Retina (tissue), 1 donor: ENCODE measurements at regions not wholly inside any gene's neighbourhood (a gene's known extent, or its start where the extent isn't known, plus 50 kb on each side); places are given as distances from the start of the nearest gene placed in this dataset.

ENCODE experiments used
- DNase-seq: peaks from one replicate; pipeline ENCODE4 v3.0.0-alpha.2; 2016

DNA sequence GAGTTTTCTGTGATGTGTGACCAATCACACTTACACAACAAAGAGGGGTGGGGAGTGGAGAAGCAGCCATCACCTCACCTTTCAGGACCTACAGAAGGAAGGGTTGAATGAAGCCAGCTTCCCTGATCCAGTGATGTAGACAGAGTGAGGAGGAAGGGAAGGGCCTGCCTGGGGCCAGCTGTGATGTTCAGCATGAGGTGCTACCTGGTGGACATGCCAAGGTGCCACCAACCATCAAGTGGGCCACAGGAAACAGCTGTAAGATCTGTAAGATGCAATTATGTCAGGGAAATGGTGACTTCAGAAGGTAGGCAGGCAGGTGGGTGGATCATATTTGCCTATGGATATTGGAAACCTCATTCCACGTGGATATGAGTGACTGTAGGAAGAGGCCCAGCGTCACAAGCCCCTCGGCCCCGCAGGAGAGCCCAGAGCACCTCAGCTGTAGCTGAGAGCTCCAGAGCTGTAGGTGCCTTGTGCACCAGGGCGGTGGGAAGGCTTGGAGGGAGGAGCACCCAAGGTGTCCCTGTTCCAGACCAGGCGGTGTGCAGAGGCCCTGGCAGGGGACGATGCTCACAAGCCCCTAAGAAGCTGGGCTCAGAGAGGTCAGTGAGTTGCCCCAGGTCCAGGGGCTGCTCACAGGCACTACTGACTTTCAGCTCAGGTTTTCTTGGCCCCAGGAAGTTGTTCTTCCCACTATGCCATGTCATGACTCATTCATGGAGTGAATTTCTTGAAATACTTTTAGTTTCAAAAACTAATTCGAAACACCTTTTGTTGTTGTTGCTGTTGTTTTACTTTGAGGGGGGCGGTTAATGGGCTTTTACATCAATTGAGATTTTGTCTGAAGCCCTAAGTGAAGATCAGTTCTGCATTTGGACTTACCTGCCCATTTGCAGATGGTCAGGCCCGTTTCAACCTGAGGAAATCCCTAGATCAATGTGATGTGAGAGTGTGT, 94.2 kb upstream of the ALDH1A3 start:
- no peak for DNase-seq

DNA sequence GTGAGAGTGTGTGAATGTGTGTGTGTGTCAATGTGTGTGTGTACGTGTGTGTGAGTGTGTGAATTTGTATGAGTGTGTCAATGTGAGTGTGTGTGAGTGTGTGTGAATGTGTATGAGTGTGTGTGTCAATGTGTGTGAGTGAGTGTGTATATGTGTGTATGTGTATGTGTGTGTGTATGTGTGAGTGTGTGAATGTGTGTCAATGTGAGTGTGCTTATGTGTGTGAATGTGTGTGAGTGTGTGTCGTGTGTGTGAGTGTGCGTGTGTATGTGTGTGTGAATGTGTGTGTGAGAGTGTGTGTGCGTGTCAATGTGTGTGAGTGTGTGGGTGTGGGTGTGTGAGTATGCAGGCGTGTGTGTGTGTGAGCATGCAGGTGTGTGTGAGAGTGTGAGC, 93.5 kb upstream of the ALDH1A3 start:
- DNase-seq, result no peak

DNA sequence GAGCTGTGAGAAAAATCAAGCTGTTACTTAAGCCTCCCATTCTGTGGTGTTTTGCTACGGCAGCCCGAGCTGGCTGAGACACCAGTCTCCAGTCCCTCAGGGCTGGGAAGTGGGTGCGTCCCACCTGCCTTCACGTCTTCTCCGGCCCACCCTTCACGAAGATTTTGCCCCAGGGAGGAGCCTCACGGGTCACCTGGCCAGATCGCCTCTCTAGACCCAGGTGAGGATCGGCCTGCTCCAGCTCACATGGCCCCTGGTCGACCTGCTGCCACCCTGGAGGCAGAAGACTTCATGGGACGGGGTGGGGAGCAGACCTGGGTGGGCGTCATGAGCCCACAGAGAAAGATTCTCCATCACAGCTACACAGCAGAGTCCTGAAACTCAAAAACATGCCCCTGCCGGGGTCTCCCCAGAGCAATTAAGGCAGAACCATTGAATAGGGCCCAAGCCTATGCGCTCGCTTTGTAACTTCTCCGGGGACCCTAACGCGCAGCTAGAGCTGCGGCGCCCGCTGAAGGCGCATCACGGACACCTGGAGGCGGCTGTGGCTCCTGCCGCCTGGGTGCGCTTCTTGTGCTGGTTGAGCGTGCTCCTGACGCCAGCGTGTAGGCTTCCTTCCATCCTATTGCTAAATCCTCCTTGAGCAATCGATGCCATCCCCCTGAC, 92.6 kb upstream of the ALDH1A3 start:
- no peak for DNase-seq

DNA sequence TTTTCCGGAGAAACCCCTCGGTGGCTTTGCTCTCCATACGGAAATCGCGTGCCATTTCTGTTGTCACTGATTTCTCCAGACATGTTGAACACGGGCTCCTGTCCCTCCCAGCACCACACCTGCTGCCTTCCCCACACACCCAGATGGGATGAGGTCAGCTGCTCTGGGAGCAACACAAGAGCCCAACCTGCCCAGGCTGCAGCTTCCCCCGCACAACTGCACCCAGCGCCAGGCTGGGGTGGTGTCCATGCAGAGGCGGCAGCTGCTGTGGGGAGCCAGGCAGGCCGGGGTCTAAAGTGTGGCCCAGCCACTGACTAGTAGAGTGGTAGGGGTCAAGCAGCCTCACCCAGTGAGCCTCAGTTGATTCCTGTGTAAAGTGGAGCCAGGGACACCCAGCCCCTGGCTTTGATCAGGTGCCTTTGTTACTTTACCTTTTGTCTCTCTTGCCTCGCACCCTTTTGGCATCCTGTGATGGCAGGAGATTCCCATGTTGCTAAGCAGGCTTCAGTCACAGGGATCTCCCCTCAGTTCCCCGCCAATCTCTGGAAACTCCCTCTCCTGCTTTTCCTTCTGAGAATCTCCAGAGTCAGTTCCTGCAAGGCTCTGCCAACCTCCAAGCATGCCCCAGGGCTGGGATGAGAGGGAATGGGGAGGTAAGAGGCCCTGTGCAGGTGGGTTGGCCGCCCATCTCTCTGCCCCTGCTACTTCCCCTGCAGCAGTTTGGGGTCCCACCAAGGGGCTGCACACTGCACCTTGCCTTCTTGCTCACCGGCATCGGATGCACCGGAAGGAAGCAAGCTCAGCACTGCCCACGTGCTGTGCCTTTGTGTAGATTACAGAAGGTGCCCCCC, 91.8 kb upstream of the ALDH1A3 start:
- DNase-seq, result no peak

DNA sequence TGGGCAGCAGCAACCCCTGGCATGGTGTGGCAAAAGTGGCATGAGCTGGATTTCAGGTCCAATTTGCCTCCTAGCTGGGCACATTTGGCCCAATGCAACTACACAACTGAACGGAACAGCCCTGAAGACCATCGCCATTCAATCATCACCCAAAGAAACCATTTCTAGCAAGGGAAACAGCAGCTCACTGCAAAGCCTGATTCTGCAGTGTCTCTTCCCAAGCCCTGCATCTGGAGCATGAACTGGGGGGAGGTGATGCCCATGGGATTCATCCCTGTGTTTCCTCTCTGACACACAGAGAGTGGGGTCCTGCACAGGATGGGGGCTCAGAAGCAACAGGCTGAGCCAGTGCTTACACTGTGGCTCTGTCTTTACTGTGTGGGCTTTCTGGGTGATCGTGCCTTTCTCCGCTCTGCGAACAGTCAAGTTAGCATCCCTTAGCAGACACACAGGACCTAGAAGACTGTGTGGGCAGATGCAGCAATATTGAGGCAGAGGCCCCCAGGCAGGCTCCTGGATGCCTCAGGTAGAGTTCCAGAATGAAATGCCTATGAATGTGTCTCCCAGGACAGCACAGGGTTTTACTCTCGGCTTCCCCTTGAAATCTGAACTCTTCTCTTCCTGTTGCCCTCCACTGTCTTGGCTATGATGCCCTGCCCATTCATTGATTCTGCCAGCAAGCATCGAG, 91.1 kb upstream of the ALDH1A3 start:
- DNase-seq, result no peak

DNA sequence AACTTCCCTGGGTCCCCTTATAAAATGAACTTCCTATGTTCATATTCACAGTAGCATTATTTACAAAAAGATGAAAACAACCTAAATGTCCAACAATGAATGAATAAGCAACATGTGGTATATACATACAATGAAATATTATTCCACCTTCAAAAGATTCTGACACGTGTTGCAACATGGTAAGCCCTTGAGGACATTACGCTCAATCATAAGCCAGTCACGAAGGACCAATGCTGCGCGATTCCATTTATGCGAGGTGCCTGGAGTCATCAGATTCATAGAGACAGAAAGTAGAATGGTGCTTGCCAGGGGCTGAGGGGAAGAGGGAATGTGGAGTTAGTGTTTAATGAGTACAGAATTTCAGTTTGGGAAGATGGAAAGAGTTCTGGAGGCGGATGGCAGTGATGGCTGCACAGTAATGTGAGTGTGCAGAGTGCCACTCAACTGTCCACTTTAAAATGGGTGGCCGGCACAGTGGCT, 88.8 kb upstream of the ALDH1A3 start:
- no peak for DNase-seq

DNA sequence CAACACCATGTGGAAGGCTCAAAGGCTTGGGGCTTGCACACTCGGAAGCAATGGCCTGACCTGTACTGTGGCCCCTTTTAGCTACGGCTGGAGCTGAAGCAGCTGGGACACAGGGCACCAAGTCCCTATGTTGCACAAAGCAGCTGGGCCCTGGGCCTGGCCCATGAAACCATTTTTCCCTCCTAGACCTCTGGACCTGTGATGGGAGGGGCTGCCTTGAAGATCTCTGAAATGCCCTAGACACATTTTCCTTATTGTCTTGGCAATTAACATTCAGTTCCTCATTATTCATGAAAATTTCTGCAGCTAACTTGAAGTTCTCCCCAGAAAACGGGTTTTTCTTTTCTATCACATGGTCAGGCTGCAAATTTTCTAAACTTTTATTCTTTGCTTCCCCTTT, 85.6 kb upstream of the ALDH1A3 start:
- DNase-seq, result no peak

DNA sequence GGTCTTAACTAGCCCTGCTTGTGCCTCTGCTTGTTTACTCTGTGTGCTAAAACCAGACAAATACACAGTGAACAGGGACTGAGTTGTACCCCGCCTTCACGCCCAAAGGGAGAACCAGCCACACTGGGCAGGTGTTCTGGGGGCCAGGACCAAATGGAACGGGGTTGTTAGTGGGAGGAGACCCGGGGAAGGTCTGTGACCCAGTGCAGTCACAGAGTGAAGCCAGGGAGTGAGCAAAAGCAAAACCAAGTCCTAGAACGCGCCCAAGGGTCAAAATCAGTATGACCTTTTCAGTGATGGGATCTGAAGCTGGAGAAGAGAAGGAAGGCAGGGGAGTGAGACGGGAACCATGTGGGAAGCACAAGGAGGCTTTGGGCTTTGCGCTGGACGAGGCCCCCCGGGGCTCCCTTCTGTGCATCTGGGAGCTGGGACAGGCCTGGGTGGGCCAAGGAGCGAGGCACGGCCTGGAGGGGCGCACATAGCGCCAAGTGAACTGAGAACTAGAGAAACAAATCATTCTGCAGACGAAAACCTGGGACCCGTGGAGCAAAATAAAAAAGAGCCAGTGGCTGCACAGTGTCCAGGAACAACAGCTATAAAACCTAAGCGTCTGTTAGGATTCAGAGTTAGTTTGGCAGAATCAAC, 78.3 kb upstream of the ALDH1A3 start:
- no peak for DNase-seq

DNA sequence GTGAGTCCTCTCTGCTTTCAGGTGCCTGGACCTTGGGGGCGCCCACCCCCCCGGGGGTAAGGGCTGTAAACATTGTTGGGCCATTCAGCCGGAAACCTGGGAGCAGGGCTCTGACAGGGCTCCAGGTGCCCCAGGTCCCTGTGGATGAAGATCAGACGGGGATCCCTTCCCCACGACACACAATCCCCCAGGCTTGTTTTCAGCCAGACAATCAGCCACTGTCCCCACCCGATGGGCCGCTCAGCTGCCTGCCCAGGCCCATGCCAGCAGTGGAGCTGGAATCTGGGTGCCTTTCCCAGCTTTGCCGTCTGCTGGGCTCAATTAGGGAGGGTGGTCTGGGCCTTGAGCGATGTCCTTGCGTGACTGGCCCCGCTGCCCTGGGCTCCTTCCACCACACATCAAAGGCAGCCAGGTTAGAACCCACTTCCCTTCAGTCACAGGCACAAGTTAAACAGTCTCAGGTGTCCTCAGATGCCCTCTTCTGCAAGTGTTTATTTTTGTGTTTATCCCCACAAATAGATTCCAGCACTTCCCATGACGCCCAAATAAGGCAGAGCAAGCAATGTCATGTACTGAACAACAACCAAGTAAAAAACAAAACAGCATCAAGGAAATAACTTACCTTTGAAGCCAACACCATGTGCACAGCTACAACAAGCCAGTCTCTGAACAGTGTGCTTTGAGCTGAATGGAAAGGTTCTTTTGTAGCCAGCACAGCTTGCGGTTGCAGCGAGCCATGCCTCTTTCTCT, 77.0 kb upstream of the ALDH1A3 start:
- no peak for DNase-seq

DNA sequence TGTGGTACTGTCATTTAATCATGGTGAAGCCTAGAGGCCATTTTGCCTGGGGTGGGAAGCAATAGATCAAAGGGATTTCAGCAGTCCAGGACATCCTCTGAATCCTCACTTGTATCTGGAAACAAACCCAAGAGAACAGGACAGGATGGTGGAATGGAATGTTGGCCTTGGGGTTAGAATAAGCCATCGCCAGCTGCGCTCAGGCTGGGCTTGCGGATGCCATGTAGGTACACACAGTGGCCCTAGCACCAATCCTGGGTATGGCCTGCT, 76.5 kb upstream of the ALDH1A3 start:
- no peak for DNase-seq

DNA sequence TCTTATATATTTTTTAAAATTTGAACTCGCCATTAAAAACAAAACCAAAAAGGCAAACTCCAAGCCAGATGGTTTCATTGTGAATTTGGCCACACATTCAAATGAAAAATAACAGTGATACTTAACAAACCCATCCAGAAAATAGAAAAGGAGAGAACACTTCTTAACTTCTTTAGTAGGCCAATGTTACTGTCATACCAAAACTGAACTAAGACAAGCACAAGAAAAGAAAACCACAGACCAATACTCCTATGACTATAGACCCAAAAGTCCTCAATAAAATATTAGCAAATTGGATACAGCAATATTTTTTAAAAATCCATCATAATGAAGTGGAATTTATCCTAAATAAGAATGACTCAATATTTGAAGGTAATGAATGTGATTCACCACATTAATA, 73.5 kb upstream of the ALDH1A3 start:
- no peak for DNase-seq

DNA sequence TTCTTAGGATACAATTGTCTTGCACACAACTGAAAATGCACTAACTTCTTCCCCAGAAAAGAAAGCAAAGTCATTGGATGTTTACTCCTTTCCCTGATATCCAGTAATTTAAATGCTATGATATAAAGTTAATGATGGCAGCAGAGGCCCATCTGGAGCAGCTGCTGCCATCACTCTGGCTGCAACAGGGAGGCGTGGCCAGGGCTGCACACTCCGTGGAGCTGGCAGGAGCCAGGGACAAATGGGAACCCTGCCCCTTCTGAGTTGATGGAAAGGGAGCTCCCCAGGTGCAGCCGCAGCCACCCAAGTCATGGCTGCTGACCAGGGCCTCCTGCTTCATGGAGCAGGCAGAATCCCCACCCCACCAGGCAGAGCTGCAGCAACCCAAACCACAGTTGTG, 72.6 kb upstream of the ALDH1A3 start:
- no peak for DNase-seq

DNA sequence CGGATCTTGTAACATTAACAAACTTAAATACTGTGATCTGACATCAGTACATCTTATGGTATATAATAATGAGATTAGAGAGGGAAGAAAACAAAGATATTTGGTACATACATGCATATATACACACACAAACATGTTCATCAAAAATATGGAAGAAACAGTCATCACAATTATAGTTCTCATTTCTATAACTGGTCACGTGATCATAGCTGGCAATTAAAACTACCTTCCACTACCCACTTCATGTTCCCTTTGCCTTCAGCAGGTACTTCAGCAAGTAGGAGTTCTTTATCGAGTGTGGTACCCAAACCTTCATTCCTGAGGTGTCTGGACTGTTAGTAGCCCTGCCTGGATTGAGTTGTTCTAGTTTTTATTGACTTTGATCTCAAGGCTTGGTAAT, 70.9 kb upstream of the ALDH1A3 start:
- no peak for DNase-seq

DNA sequence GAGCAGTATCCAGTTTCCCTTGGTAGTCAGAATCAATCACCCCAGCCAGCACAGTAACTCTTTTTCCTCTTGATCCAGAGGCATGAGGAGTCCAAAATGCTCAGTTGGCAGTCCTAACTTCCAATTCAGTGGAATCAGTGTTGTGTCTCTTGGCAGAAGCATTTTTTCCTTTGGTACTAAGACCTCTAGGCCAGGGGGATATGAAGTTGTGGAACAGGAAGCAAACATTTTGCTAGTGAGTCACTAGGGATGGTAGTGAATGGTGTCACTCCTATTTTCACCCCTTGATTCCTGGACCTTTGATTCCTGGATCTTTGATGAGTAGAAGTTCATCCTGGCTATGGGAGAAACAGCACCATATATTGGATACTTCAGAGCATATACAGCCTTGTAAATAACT, 70.5 kb upstream of the ALDH1A3 start:
- DNase-seq, result no peak

DNA sequence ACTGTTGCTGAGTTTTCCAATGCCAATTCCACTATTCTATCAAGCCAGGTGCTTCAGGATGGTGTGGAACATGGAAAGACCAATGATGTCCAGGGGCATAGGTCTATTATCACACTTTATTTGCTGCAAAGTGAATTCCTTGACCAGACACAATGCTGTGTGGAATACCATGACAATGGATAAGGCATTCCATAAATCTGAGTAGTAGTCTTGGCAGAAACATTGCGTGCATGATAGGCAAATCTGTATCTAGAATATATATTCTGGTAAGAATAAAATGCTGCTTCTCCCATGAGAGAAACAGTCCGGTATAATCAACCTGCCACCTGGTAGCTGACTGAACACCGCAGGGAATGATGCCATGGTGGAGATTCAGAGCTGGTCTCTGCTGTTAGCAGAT, 70.0 kb upstream of the ALDH1A3 start:
- no peak for DNase-seq

DNA sequence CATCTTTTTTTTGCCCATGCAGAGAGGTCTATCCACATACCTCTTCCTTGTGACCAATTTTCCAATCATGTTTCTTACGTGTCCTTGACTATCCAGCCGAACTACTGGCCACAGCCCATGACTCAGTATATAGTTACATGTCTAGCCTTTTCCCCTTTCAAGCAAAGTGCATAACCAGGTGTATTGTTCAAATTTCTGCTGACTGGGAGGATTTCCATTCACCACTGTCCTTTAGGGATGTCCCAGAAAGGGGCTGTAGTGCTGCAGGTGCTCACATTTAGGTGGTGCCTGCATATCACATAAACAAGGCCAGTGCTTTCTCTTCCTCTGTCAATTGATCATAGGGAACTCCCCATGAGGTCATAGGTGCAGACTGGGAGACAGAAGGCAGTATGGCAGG, 69.4 kb upstream of the ALDH1A3 start:
- no peak for DNase-seq

DNA sequence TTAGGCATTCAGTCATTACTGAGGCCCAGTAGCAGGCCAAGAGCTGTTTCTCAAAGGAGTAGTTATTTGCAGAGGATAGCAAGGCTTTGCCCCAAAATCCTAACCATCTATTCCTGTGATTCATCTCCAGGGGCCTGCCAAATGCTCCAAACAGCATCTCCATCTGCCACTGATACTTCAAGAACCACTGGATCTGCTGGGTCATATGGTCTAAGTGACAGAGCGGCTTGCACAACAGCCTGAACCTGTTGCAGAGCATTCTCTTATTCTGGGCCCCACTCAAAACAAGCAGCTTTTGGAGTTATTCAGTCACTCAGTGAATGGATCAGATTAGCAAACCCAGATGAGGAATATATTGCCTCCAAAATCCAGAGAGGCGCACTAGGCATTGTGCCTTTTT, 68.8 kb upstream of the ALDH1A3 start:
- no peak for DNase-seq

DNA sequence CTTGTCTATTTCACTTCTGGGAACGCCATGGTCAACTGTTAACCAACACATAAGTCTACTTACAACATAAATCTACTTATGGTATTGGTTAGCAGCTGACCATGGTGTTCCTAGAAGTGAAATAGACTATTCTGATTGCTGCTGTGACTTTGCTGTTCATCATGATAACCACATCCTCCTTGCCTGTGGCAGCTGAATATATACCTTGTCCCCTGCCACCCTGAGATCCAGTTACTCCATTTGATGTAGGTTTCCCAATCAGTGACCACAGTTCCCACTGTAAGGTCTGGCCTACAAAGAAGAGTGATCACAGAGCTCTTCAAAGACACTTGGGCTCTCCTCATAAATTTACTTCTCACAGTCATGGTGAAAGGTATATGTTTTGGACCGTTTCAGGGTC, 66.8 kb upstream of the ALDH1A3 start:
- DNase-seq, result no peak

DNA sequence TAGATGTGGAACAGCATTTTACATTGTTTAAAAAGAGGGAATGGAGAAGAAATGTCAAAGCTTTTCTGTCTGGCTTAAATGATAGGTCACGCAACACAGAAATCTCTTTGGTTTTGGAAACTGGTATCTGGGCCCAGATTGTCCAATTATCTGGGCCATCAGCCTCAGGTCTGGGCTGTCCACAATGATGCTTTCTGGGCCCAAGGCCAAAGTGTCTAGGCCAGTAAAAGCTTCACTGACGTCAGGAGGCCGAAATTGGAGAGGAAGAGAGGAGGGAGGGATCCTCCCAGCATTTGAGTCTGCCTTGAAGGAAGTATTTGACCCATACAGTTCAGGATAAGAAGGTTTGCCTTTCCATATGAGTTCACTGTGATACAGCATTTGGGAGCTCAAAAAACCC, 60.7 kb upstream of the ALDH1A3 start:
- DNase-seq, result no peak

DNA sequence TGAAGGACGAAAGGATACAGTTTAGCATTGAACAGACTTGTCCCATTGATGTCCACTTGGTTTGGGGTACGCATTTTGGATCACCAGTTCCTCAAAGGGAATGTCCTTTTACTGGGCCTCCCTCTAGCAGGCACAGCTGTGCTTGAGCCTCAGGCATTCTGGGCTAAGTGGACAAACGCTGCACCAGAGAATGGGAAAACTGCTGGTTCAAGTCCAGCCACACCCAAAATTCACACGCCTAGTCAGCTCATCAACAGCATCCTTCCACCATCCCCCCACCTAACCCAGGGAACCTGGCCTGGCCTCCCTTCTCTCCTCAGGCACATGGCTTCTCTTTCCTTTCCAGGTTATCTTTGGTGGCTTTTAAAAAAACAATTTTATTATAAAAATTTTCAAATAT, 59.1 kb upstream of the ALDH1A3 start:
- DNase-seq, result no peak

DNA sequence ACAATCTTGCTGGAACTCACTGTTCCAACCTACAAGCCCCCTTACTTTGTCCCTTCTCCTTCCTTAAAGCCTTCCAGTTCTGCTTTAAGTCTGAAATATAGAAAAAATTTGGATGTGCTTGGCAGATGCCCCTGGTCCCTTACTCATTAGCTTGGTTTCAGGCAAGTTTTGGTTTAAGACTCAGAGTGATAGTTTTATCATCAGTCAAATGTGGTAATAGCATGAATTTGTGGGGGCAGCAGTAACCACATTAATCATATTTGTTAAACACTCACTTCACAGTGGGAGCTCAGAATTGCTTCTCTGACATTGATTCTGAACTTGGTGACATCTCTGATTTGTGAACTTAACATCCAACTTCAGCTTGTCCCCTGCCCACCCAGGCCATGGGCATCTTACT, 58.3 kb upstream of the ALDH1A3 start:
- no peak for DNase-seq

DNA sequence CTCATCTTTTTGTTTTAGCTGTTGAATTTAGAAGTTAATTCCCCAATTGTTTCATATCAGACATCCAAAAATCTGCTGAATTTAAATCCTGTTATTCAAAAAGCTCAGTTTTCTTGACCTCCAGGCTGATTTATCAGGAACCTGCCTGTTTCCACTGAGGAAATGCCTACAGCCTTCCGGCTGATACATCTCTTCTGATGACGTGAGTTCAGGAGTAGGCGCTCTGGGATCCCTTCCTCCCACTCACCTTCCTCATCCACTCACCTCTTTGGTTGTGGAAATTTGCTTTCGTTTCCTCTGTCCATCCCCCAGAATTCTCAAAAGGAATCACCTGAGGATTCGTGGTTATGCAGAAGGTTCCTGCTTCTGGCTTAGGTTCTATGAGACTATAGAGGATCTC, 55.4 kb upstream of the ALDH1A3 start:
- DNase-seq, result no peak
